ENCODE measurements at regions not wholly inside any gene's neighbourhood (a gene's known extent, or its start where the extent isn't known, plus 50 kb on each side); places are given as distances from the start of the nearest gene placed in this dataset.

GRCh38 chr6:156616495-156616894 is 160.7 kb upstream of the ARID1B start:
- no peak for ATAC-seq
- TF ChIP-seq PPARA (CRISPR knock-in tag; IDR thresholded peaks at IDR 0.05; ENCODE audit: borderline replicate concordance) = no peak
- TF ChIP-seq, protein P1, sequence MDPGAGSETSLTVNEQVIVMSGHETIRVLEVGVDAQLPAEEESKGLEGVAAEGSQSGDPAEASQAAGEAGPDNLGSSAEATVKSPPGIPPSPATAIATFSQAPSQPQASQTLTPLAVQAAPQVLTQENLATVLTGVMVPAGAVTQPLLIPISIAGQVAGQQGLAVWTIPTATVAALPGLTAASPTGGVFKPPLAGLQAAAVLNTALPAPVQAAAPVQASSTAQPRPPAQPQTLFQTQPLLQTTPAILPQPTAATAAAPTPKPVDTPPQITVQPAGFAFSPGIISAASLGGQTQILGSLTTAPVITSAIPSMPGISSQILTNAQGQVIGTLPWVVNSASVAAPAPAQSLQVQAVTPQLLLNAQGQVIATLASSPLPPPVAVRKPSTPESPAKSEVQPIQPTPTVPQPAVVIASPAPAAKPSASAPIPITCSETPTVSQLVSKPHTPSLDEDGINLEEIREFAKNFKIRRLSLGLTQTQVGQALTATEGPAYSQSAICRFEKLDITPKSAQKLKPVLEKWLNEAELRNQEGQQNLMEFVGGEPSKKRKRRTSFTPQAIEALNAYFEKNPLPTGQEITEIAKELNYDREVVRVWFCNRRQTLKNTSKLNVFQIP (CRISPR knock-in tag; IDR thresholded peaks at IDR 0.05; ENCODE audit: borderline replicate concordance, low read depth) = no peak

DNA sequence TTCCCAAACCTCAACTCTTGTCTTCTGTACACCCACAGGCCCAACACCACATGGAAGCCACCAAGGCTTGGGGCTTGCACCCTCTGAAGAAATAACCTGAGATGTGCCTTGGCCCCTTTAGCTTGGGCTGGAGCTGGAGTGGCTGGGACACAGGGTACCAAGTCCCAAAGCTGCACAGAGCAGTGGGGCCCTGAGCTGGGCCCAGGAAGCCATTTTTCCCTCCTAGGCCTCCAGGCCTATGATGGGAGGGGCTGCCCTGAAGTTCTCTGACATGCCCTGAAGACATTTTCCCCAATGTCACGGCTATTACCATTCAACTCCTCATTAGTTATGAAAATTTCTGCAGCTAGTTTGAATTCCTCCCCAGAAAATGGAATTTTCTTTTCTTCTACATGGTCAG is 163.2 kb upstream of the ARID1B start:
- no peak for ATAC-seq
- TF ChIP-seq ZNF70 (CRISPR knock-in tag; IDR thresholded peaks at IDR 0.05) (no peak), CSDC2 (CRISPR knock-in tag; IDR thresholded peaks at IDR 0.05) (no peak), ZC3H10 (CRISPR knock-in tag; IDR thresholded peaks at IDR 0.05) (no peak), TOX (CRISPR knock-in tag; IDR thresholded peaks at IDR 0.05; ENCODE audit: borderline replicate concordance) (no peak), ARNTL (CRISPR knock-in tag; IDR thresholded peaks at IDR 0.05; ENCODE audit: borderline replicate concordance, low read depth) (no peak), TSHZ2 (CRISPR knock-in tag; IDR thresholded peaks at IDR 0.05) (no peak), TCF4 (CRISPR knock-in tag; IDR thresholded peaks at IDR 0.05; ENCODE audit: borderline replicate concordance) (no peak), ZNF8 (CRISPR knock-in tag; IDR thresholded peaks at IDR 0.05) (no peak), ZFP3 (CRISPR knock-in tag; IDR thresholded peaks at IDR 0.05) (no peak), BACH2 (CRISPR knock-in tag; IDR thresholded peaks at IDR 0.05; ENCODE audit: borderline replicate concordance) (no peak), SNAI2 (CRISPR knock-in tag; IDR thresholded peaks at IDR 0.05) (no peak), ISL1 (CRISPR knock-in tag; IDR thresholded peaks at IDR 0.05) (no peak)
- TF ChIP-seq, protein P2, sequence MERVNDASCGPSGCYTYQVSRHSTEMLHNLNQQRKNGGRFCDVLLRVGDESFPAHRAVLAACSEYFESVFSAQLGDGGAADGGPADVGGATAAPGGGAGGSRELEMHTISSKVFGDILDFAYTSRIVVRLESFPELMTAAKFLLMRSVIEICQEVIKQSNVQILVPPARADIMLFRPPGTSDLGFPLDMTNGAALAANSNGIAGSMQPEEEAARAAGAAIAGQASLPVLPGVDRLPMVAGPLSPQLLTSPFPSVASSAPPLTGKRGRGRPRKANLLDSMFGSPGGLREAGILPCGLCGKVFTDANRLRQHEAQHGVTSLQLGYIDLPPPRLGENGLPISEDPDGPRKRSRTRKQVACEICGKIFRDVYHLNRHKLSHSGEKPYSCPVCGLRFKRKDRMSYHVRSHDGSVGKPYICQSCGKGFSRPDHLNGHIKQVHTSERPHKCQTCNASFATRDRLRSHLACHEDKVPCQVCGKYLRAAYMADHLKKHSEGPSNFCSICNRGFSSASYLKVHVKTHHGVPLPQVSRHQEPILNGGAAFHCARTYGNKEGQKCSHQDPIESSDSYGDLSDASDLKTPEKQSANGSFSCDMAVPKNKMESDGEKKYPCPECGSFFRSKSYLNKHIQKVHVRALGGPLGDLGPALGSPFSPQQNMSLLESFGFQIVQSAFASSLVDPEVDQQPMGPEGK (CRISPR knock-in tag; IDR thresholded peaks at IDR 0.05; ENCODE audit: borderline replicate concordance) = no peak
- TF ChIP-seq, protein P3, sequence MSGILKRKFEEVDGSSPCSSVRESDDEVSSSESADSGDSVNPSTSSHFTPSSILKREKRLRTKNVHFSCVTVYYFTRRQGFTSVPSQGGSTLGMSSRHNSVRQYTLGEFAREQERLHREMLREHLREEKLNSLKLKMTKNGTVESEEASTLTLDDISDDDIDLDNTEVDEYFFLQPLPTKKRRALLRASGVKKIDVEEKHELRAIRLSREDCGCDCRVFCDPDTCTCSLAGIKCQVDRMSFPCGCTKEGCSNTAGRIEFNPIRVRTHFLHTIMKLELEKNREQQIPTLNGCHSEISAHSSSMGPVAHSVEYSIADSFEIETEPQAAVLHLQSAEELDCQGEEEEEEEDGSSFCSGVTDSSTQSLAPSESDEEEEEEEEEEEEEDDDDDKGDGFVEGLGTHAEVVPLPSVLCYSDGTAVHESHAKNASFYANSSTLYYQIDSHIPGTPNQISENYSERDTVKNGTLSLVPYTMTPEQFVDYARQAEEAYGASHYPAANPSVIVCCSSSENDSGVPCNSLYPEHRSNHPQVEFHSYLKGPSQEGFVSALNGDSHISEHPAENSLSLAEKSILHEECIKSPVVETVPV (CRISPR knock-in tag; IDR thresholded peaks at IDR 0.05) = no peak
- TF ChIP-seq, protein P4, sequence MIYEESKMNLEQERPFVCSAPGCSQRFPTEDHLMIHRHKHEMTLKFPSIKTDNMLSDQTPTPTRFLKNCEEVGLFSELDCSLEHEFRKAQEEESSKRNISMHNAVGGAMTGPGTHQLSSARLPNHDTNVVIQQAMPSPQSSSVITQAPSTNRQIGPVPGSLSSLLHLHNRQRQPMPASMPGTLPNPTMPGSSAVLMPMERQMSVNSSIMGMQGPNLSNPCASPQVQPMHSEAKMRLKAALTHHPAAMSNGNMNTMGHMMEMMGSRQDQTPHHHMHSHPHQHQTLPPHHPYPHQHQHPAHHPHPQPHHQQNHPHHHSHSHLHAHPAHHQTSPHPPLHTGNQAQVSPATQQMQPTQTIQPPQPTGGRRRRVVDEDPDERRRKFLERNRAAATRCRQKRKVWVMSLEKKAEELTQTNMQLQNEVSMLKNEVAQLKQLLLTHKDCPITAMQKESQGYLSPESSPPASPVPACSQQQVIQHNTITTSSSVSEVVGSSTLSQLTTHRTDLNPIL (CRISPR knock-in tag; IDR thresholded peaks at IDR 0.05; ENCODE audit: low read depth) = no peak

DNA sequence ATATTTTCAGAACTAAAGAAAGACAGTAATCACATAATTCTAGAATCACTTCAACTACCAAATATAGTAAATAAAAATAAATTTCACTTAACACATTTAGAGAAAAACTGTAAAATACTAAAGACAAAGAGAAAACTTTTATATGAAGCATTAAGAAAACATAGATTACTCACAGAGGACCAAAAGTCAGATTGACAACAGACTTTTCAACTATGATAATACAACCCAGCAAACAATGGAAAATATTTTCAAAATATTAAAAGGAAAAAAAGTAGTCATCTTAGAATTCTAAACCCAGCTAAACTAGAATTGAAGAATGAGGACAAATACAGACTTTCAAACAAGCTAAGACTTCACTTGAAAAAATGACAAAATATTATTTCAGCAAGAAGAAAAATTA is 164.8 kb upstream of the ARID1B start:
- no peak for ATAC-seq
- TF ChIP-seq GLIS3 (CRISPR knock-in tag; IDR thresholded peaks at IDR 0.05) (no peak), ARNTL (CRISPR knock-in tag; IDR thresholded peaks at IDR 0.05; ENCODE audit: borderline replicate concordance, low read depth) (no peak)

DNA sequence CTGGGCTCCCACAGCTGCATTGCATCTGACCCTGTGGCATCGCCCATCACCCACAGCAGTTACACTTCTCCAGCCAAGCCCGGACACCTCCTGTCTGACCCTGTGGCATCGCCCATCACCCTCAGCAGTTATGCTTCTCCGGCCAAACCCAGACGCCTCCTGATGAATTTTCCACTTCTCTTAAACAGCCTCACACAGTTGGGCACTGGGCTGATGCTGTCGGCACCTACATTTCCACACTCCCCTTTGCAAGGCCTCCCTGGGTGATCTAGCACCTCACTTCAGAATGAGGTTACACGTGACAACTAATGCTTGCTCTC is 175.2 kb upstream of the ARID1B start:
- ATAC-seq = no peak
- TF ChIP-seq ZFP30 (CRISPR knock-in tag; IDR thresholded peaks at IDR 0.05) = no peak
- no peak for TF ChIP-seq ARNTL (CRISPR knock-in tag; IDR thresholded peaks at IDR 0.05; ENCODE audit: borderline replicate concordance, low read depth)
- TF ChIP-seq ZNF70 (CRISPR knock-in tag; IDR thresholded peaks at IDR 0.05) = no peak
- TF ChIP-seq GLIS3 (CRISPR knock-in tag; IDR thresholded peaks at IDR 0.05) = no peak
- no peak for TF ChIP-seq ZFP3 (CRISPR knock-in tag; IDR thresholded peaks at IDR 0.05)
- no peak for TF ChIP-seq CSDC2 (CRISPR knock-in tag; IDR thresholded peaks at IDR 0.05)
- TF ChIP-seq, protein P4 (CRISPR knock-in tag; IDR thresholded peaks at IDR 0.05; ENCODE audit: low read depth) = no peak
- TF ChIP-seq ISL1 (CRISPR knock-in tag; IDR thresholded peaks at IDR 0.05) = no peak
- no peak for TF ChIP-seq BACH2 (CRISPR knock-in tag; IDR thresholded peaks at IDR 0.05; ENCODE audit: borderline replicate concordance)
- no peak for TF ChIP-seq TSHZ2 (CRISPR knock-in tag; IDR thresholded peaks at IDR 0.05)
- TF ChIP-seq ZNF565 (CRISPR knock-in tag; conservative IDR thresholded peaks at IDR 0.05; ENCODE audit: low read depth) = no peak
- no peak for TF ChIP-seq OSR1 (CRISPR knock-in tag; IDR thresholded peaks at IDR 0.05)
- TF ChIP-seq ZC3H10 (CRISPR knock-in tag; IDR thresholded peaks at IDR 0.05) = no peak
